DND-41 (cell line): ENCODE measurements at regions not wholly inside any gene's neighbourhood (a gene's known extent, or its start where the extent isn't known, plus 50 kb on each side); places are given as distances from the start of the nearest gene placed in this dataset.

Source experiments
- ATAC-seq: fragments of 200-7000 bp; cut with Tn5 transposase; 3 replicates; pipeline ENCODE4 v1.9.1; 2021; ENCODE audit warnings: low read depth; ENCODE audit not compliant: insufficient read depth
- DNase-seq: peaks from one replicate; pipeline ENCODE4 v3.0.0-alpha.2; 2020
- H2AFZ ChIP-seq: 2 replicates; pipeline ENCODE4 v1.6.0; 2012; ENCODE audit warnings: low read depth, low read length
- H3K27ac ChIP-seq: 2 replicates; pipeline ENCODE4 v1.5.1; 2012; ENCODE audit warnings: low read length, inconsistent platforms
- H3K27me3 ChIP-seq: fragments of 200-600 bp; sonication (generic); 2 replicates; pipeline ENCODE4 v1.6.0; 2012; ENCODE audit warnings: low read length, mild to moderate bottlenecking, inconsistent platforms; ENCODE audit not compliant: insufficient read depth, poor library complexity
- H3K36me3 ChIP-seq: 2 replicates; pipeline ENCODE4 v1.5.1; 2012; ENCODE audit warnings: low read length, inconsistent platforms; ENCODE audit not compliant: insufficient read depth
- H3K4me1 ChIP-seq: 2 replicates; pipeline ENCODE4 v1.5.1; 2012; ENCODE audit warnings: mild to moderate bottlenecking, low read length; ENCODE audit not compliant: insufficient read depth
- H3K4me2 ChIP-seq: 2 replicates; pipeline ENCODE4 v1.6.0; 2012; ENCODE audit warnings: mild to moderate bottlenecking, moderate library complexity, low read length, inconsistent platforms; ENCODE audit not compliant: insufficient read depth
- H3K4me3 ChIP-seq, 2 experiments: fragments of 200-600 bp in 1 of 2; shearing (Covaris generic) in 1 of 2; 2 replicates each; pipeline ENCODE4 v1.5.1; 2012 to 2016; ENCODE audit warnings: inconsistent platforms in 2 of 2, low read length in 2 of 2, mild to moderate bottlenecking in 2 of 2, low read depth in 1 of 2, moderate library complexity in 1 of 2
- H3K79me2 ChIP-seq: 2 replicates; pipeline ENCODE4 v1.6.0; 2012; ENCODE audit warnings: low read length, inconsistent platforms; ENCODE audit not compliant: insufficient read depth
- H3K9ac ChIP-seq: 2 replicates; pipeline ENCODE4 v1.6.0; 2012; ENCODE audit warnings: low read depth, mild to moderate bottlenecking, inconsistent platforms, low read length, moderate library complexity
- H3K9me3 ChIP-seq: 2 replicates; pipeline ENCODE4 v1.5.1; 2012; ENCODE audit warnings: low read length, moderate library complexity, mild to moderate bottlenecking, inconsistent platforms; ENCODE audit not compliant: insufficient read depth, severe bottlenecking
- H4K20me1 ChIP-seq: 2 replicates; pipeline ENCODE4 v1.6.0; 2012; ENCODE audit warnings: low read length; ENCODE audit not compliant: insufficient read depth
- CTCF ChIP-seq: IDR thresholded peaks from 2 replicates; pipeline ENCODE4 v1.5.1; 2012; ENCODE audit warnings: borderline replicate concordance, low read length, moderate library complexity, mild to moderate bottlenecking; ENCODE audit not compliant: poor library complexity, severe bottlenecking; ENCODE audit errors: extremely low read depth
- EZH2 ChIP-seq: IDR thresholded peaks from 3 replicates; pipeline ENCODE4 v1.6.1; 2012; ENCODE audit warnings: borderline replicate concordance, low read depth, mild to moderate bottlenecking, moderate library complexity, low read length, inconsistent platforms; ENCODE audit not compliant: severe bottlenecking

- no peaks in the 10 kb centered on the region for H3K79me2 ChIP-seq
Observed at GRCh38 chr7:15000157-15000556, 97.6 kb upstream of the DGKB start.

GRCh38 chr7:14999331-14999730 is 96.8 kb upstream of the DGKB start:
- ATAC-seq (no peak), DNase-seq (no peak)
- Histone ChIP-seq H3K4me2 (no peak overlapping the region), H3K9ac (no peak overlapping the region), H3K27me3 (no peaks in the 10 kb centered on the region), H3K4me1 (no peaks in the 10 kb centered on the region), H3K27ac (no peak overlapping the region), H3K79me2 (no peaks in the 10 kb centered on the region), H3K9me3 (no peaks in the 10 kb centered on the region), H3K36me3 (no peaks in the 10 kb centered on the region), H3K4me3 (no peak overlapping the region), H4K20me1 (no peaks in the 10 kb centered on the region), H2AFZ (no peak overlapping the region)
- no peak for TF ChIP-seq EZH2
- no peak for TF ChIP-seq CTCF

More at GRCh38 chr7:15000157-15000556, 97.6 kb upstream of the DGKB start:
- H3K4me1 ChIP-seq: no peaks in the 10 kb centered on the region
- H3K4me2 ChIP-seq: no peak overlapping the region
- H3K4me3 ChIP-seq: no peak overlapping the region
- H3K27me3 ChIP-seq: no peaks in the 10 kb centered on the region
- ATAC-seq (no peak), DNase-seq (no peak)
- H3K9me3 ChIP-seq: no peaks in the 10 kb centered on the region
- no peaks in the 10 kb centered on the region for H3K36me3 ChIP-seq
- TF ChIP-seq EZH2 (no peak), CTCF (no peak)
- no peak overlapping the region for H3K9ac ChIP-seq
- no peak overlapping the region for H3K27ac ChIP-seq
- H2AFZ ChIP-seq: no peak overlapping the region
- H4K20me1 ChIP-seq: no peaks in the 10 kb centered on the region

GRCh38 chr7:14995774-14996173 is 93.2 kb upstream of the DGKB start:
- H3K4me2 ChIP-seq: no peak overlapping the region
- H3K4me1 ChIP-seq: no peaks in the 10 kb centered on the region
- no peak overlapping the region for H3K4me3 ChIP-seq
- H3K27me3 ChIP-seq: no peaks in the 10 kb centered on the region
- H3K36me3 ChIP-seq: no peaks in the 10 kb centered on the region
- no peaks in the 10 kb centered on the region for H3K79me2 ChIP-seq
- H3K27ac ChIP-seq: no peak overlapping the region
- TF ChIP-seq CTCF (no peak), EZH2 (no peak)
- ATAC-seq (no peak), DNase-seq (no peak)
- no peak overlapping the region for H3K9ac ChIP-seq
- no peak overlapping the region for H2AFZ ChIP-seq
- no peaks in the 10 kb centered on the region for H4K20me1 ChIP-seq
- H3K9me3 ChIP-seq: no peaks in the 10 kb centered on the region

GRCh38 chr7:14988941-14989340 is 86.4 kb upstream of the DGKB start:
- no peaks in the 10 kb centered on the region for H3K9me3 ChIP-seq
- H3K4me3 ChIP-seq: no peak overlapping the region
- no peaks in the 10 kb centered on the region for H3K36me3 ChIP-seq
- H4K20me1 ChIP-seq: no peaks in the 10 kb centered on the region
- ATAC-seq: no peak
- H3K4me2 ChIP-seq: no peak overlapping the region
- TF ChIP-seq CTCF: no peak
- no peak for TF ChIP-seq EZH2
- H3K27ac ChIP-seq: no peak overlapping the region
- H3K79me2 ChIP-seq: no peaks in the 10 kb centered on the region
- H3K27me3 ChIP-seq: no peaks in the 10 kb centered on the region
- DNase-seq: no peak
- H3K9ac ChIP-seq: no peak overlapping the region
- no peaks in the 10 kb centered on the region for H3K4me1 ChIP-seq
- no peak overlapping the region for H2AFZ ChIP-seq
